ENCODE measurements at regions not wholly inside any gene's neighbourhood (a gene's known extent, or its start where the extent isn't known, plus 50 kb on each side); places are given as distances from the start of the nearest gene placed in this dataset.
"Not testable (repeated sequence)": the region's sequence is repeated elsewhere in the genome, so short reads cannot be mapped to it uniquely, and the experiment has no call there.

DNA sequence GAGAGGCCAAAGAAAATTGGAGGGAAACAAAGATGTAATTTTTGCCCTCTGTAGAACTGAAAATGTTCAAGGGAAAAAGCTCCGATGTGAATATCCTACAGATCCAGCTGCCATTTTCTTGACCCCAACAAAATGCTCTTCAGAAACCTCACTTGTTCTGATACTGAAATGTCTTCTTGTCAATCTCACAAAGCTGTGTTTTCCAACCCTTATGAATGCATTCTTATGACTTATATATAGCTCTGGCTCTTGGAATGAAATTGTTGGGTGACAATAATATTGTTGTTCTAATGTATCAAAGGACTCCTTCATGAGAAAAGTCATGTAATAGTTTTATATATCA is 157.1 kb upstream of the TGFBR2 start:
- DNase-seq = no peak

GRCh38 chr3:30452446-30452845 is 154.0 kb upstream of the TGFBR2 start:
- DNase-seq = no peak

DNA sequence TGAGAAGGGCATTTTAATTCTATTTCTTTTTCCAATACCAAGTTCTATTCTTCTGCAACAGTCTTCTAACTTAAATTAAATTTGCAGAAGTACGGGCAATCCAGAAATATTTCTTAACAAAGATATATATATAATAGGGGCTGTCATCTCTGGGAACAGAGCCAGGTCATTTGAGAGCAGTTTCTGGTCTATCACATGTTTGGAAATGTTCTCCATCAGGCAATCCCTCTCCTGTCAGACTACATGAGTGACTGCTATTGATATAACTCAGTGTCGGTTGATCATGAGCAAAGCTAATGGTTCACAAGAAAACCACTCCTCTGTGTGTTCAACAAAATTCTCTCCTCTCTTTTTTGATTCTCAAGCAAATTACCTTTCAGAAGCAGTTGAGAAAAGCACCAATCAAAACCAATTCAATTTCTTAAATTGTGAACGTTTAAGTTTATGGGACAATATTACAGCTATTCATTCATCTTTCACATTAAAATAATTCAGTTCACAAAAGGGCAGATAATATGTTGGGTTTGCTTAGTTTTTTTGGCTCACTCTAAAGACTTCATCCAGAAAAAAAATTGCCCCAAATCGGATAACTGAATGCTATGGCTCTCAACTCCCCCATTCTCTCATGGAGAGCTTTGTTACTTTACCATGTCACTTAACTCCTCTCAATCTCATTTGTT is 152.9 kb upstream of the TGFBR2 start:
- DNase-seq = peak; percentile 43

GRCh38 chr3:30454636-30455035 is 151.8 kb upstream of the TGFBR2 start:
- no peak for DNase-seq

GRCh38 chr3:30455112-30455511 is 151.3 kb upstream of the TGFBR2 start:
- DNase-seq = not testable (repeated sequence)

DNA sequence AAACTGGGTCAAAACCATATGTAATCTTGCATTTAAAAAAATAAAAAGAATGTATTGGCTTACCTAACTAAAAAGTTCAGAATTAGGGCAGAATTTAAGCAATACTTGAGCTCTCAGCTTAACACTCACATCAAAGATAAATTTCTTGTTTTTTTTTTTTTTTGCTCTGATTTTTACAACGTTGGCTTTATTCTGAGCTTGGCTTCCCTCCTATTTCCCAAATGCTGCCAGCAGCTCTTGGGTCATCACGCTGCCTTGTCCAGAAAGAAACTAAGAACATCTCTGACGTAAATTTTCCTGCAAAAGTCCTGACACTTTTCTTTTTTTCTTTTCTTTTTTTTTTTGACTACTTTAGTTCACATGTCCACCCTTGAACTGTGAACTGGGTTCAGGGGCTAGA is 150.6 kb upstream of the TGFBR2 start:
- no peak for DNase-seq

DNA sequence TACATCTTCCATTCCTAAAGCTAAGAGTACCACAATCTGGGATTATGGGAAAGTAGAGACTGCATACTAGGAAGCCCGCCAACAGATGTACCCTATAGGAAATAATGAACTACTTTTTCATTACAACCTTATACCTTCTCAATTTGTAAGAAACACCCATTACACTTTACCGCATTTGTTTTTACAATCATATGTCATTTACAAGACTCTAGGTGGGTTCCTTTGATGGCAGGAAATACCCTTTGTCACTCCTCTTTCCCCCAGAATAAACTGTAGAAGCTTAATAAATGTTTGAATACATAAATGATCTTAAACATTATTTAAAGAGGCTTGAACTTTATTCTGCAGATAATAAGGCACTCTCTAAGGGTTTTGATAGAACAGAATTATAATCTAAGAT is 150.1 kb upstream of the TGFBR2 start:
- DNase-seq = no peak

DNA sequence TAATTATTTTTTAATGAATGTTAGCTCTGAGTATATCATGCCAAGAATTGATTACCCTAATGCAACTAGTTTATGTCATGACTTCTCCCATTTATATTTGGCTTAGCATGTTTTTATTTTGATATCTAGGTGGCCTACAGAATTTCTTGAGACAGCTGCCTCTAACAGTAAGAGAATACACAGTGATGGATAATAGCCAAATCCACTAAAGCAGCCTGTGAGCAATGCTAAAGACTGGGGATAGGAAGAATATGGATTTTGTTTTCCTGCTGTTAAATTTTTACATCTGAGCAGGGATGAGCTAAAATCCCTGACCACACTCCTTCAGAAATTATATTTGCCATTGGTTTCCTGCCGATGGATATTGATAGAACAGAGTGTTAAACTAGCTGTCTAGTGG is 149.3 kb upstream of the TGFBR2 start:
- DNase-seq = no peak

DNA sequence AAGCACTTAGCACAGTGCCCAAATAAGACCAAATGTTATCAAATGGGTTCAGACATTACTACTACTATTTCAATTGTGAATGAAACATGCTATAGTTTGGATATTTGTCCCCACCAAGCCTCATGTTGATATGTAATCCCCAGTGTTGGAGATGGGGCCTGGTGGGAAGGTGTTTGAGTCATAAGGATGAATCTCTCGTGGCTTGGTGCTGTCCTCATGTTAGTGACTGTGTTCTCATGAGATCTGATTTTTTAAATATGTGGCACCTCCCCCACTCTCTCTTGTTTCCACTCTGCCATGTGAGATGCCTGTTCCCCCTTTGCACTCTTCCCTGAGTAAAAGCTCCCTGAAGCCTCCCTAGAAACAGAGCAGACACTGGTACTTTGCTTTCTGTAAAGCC is 148.7 kb upstream of the TGFBR2 start:
- DNase-seq = no peak

GRCh38 chr3:30458376-30459171 is 147.8 kb upstream of the TGFBR2 start:
- no peak for DNase-seq

- DNase-seq = no peak
Observed at GRCh38 chr3:30461311-30461710, 145.1 kb upstream of the TGFBR2 start.

DNA sequence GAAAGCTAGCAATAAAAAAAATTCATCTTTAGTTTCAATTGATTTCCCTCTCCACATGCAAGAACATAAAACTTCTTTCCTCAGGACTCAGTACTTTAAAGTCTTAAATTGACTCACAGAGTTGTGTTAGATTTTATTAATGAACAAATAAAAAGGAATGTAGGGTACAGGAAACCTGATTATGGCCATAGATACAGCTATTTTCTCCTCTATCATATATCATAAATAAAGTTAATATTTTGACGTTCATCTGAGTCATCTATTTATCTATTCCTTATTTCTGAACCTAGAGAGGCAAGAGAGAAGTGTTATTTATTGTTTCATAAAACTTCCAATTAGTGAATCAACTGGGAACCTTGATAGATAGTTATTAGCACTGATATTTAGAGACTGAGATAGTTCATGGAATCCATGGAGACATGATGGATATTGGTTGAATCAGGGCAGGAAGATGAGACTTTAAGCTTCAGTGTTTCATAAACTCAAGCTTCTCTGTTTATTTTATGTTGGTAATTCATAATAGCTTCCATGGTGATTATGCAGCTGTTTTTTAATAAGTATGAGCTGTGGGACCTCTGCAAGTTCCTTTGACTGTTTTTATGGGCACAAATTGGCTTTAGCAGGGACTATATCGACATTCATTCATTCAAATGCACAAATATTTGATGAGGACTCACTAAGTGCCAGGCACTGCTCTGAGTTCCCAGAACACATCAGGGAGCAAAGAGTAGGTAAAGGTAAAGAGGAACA is 143.5 kb upstream of the TGFBR2 start:
- peak; percentile 26 for DNase-seq

GRCh38 chr3:30464381-30464780 is 142.0 kb upstream of the TGFBR2 start:
- DNase-seq = no peak

DNA sequence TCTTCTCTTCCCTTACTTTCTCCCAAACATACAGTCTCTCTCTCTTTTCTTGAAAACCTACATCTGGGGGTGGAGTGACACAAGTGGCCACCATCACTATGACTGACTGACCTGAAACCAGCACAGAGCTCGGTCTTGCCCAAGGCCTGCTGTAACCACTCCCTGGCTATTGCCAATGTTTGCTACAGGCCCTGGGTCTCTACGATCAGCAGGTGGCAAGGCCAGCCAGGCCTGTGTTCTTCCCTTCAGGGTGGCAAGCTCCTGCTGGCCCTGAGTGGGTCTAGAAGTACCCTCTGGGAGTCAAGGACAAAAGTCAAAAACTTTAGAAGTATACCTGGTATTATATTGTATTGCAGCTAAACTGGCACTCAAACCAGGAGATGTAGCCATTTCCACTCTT is 140.9 kb upstream of the TGFBR2 start:
- DNase-seq = no peak

DNA sequence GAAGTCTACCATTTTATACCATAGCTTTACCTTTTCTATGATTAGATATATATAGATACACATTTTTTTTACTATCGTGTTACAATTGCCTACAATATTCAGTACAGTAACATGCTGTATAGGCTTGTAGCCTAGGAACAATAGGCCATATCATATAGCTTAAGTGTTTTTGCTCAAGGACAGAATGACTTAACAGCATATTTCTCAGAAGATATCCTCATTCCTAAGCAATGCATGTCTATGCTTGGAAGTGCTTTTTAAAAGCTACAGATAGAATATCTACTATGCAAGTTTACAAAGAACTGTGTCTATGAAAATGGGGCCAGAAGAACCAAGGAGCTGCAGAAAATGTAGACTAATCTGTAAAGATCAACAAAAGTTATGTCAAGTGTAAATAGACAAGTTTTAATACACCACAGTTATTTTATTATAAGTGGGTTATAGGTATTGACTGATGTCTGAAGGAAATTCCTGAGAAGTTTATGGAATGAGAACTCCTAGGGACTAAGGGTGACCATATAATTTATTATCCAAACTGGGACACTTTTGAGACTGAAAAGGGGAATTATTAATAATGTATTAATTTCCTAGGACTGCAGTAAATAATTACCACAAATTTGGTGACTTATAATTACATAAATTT is 138.7 kb upstream of the TGFBR2 start:
- peak; percentile 36 for DNase-seq

- DNase-seq = peak; percentile 21
Observed at GRCh38 chr3:30469133-30469532, 137.3 kb upstream of the TGFBR2 start.

- DNase-seq = peak; percentile 51
Observed at GRCh38 chr3:30470496-30470895, 135.9 kb upstream of the TGFBR2 start.

- DNase-seq = peak; percentile 59
Observed at GRCh38 chr3:30471066-30471465, 135.3 kb upstream of the TGFBR2 start.

DNA sequence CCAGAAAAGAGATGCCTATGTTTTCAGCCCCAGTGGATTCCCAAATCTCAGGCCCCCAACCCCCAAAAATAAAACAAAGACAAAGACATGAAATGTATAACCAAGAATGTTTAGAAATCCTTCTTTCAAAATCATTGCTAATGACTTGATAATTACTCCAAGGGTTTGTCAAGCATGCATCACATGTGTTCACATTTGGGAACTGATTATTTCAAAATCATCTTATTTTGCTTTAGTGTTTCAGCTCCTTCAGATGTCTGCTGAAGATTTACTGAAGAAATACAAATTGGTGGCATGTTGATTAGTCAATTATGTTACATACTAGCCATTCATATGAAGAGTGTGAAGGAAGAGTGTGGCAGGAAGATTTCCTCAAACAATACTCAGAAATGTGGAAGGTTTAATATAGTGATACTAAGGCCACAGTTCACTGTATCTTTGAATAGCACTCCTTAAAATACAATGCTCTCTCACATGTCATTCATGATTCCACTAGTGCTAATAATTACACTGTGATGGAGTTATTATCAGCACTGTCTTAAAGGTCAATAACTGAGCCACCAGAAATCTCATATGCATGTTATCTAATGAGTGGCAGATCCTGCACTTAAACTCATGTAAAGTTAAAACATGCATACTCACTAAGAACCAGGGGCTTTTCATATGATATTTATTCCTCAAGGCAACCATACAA is 134.5 kb upstream of the TGFBR2 start:
- no peak for DNase-seq

GRCh38 chr3:30473374-30474051 is 132.9 kb upstream of the TGFBR2 start:
- DNase-seq = peak; percentile 34

GRCh38 chr3:30474371-30474770 is 132.0 kb upstream of the TGFBR2 start:
- DNase-seq = no peak
